Esophagus squamous epithelium (tissue), 4 donors: ENCODE measurements at regions not wholly inside any gene's neighbourhood (a gene's known extent, or its start where the extent isn't known, plus 50 kb on each side); places are given as distances from the start of the nearest gene placed in this dataset.

ENCODE experiments used
- CTCF ChIP-seq, 6 experiments: fragments of 450-650 bp in 4 of 6; fragments of 200-600 bp in 2 of 6; sonication (generic) in 2 of 6; IDR thresholded peaks; one replicate each; pipeline ENCODE4 v1.5.1; 2016 to 2019; ENCODE audit warnings: antibody characterized with exemption in 6 of 6, mild to moderate bottlenecking in 4 of 6, moderate library complexity in 4 of 6
- POLR2A ChIP-seq, 4 donors: fragments of 450-650 bp; IDR thresholded peaks; one replicate each; pipeline ENCODE4 v1.6.1; 2017; ENCODE audit warnings: antibody characterized with exemption in 4 of 4, mild to moderate bottlenecking in 4 of 4, moderate library complexity in 3 of 4

- TF ChIP-seq POLR2A (IDR thresholded peaks at IDR 0.05), result no peak
- no peak for TF ChIP-seq CTCF (IDR thresholded peaks at IDR 0.05)
Observed at GRCh38 chr18:38633333-38633732, 1067.7 kb upstream of the CELF4 start.
